Pons (tissue), 1 donor: ENCODE measurements at regions not wholly inside any gene's neighbourhood (a gene's known extent, or its start where the extent isn't known, plus 50 kb on each side); places are given as distances from the start of the nearest gene placed in this dataset.

Source experiments
- DNase-seq: peaks from one replicate; pipeline ENCODE4 v3.0.0-alpha.2; 2016; ENCODE audit warnings: low spot score

- no peak for DNase-seq
These were observed 90.4 kb downstream of the NUP35 start for GRCh38 chr2:183214680-183215079.

DNA sequence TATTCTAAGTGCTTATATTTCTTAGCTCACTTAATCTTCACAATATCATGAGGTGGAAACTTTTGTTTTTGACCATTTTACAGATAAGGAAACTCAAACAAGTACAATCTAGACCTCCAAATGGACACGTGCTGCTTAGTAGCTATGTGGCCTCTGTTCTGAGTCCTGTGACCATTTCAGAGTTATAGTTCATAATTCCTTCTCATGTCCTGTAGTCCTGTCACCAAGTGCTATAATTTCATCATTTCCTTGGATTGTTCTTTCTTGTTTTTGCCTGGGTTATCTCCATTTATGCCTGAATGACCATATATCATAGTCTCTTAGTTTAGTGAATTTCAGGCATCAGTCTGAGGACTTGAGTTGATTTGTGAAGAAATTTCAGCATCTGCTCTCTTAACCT is 91.7 kb downstream of the NUP35 start:
- no peak for DNase-seq

GRCh38 chr2:183219888-183220287 is 95.6 kb downstream of the NUP35 start:
- DNase-seq, result no peak

GRCh38 chr2:183222751-183223150 is 98.5 kb downstream of the NUP35 start:
- DNase-seq, result no peak

GRCh38 chr2:183224948-183225347 is 100.7 kb downstream of the NUP35 start:
- DNase-seq, result no peak

DNA sequence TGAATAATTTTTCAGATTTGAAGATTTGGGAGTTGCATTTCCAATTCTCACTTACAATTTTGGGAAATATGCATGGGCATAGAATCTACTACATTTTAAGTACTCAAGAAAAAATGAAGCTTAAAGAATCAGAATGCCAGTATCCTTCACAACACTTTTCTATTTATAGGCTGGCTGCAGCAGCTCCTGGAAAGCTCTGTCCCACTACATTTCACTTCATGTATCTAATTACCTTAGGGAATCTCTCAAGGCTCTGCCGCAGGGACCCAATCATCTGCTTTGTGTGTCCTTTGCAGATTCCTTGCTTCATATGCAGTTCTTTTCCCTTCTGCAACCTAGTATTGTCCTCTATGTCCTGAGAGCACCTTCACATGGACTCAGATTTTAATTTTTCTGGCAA is 102.9 kb downstream of the NUP35 start:
- DNase-seq, result no peak

- DNase-seq, result no peak
These were observed 105.1 kb downstream of the NUP35 start for GRCh38 chr2:183229386-183229785.

DNA sequence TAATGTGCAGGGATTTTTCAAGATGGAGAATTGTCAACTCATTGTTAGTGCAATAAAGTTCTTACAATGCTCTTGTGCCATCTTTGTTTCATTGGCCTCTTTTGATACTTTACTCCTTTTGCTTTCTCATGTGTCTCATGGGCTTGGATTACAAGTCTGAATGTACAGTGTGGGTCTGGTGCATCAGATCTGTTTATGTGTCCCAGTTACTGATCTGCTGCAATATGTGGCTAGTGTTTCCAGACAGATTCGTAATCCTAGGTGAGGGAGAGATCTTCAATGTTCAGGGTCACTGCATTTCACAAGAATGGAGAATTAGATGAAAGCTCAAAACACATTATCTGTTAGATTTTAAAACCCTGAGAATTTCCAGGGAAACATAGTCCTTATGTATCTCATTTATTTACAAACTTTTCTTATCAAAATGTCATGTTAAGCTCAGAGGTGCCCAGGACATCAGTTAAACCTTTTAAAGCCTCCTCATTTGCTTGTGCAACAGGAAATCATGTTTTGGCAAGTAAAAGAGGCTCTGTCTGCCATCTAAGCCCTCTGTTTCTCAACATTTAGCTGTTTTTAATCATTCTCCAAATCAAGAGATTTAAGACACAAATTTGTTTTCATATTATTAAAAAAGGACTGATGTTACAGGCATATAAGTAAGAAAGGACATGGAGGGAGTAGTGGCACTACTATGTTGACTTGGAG is 108.1 kb downstream of the NUP35 start:
- no peak for DNase-seq

GRCh38 chr2:183242937-183243336 is 118.7 kb downstream of the NUP35 start:
- DNase-seq, result peak; percentile 28

DNA sequence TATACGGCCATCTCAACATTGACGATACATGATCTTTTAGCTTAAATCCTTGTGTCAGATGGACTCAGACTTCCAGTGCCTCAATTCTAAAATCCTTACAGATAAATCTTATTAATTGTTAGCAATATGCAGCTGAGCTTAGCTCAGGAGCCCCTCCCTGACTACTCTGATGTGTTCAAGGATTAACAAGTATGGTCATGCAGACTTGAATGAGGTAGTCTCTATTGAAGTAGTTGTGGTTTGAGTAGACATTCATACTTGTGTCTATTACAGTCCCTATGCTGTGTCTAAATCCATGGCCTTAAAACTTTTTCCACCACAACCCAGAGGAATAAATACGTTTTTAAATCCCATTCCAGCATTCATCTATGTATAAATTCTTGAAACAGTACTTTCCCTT is 119.5 kb downstream of the NUP35 start:
- DNase-seq, result no peak

- DNase-seq, result peak; percentile 19
These were observed 120.1 kb downstream of the NUP35 start for GRCh38 chr2:183244300-183244844.

GRCh38 chr2:183248866-183249567 is 124.8 kb downstream of the NUP35 start:
- peak; percentile 51 for DNase-seq

GRCh38 chr2:183250061-183250460 is 125.8 kb downstream of the NUP35 start:
- no peak for DNase-seq

- DNase-seq, result no peak
These were observed 126.2 kb downstream of the NUP35 start for GRCh38 chr2:183250472-183250871.

DNA sequence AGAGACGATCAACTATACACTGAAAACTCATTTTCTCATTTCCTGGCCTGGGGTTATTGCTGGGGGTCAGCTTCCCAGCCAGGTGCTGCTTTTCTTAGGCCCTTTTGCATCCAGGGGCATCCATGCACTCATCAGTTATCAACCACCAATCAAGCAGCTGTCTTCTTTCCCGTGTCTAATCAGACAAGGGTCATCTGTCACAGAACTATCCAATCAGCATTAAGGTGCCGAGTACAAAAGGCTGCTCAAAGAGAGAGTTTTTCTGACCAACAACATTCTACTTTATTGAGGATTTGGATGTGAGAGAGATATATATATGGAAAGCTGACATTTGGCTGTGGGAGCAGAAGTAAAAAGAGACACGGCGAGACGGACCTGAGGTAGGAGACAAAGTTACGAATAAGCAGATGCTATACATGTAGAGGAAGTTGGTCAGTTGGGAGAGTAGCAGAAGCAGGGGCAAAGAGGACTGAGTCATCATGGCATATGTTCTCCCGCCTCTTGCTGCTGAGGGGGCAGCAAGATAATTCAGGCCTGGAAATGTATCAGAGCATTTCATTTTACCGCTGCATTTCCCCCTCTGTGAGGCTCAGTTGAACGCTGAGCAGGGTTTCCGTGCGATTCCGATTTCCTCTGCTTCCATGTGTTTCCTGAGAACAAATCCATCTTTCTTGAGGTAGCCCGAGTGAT is 129.3 kb downstream of the NUP35 start:
- DNase-seq, result no peak

GRCh38 chr2:183255411-183255810 is 131.2 kb downstream of the NUP35 start:
- DNase-seq, result no peak

DNA sequence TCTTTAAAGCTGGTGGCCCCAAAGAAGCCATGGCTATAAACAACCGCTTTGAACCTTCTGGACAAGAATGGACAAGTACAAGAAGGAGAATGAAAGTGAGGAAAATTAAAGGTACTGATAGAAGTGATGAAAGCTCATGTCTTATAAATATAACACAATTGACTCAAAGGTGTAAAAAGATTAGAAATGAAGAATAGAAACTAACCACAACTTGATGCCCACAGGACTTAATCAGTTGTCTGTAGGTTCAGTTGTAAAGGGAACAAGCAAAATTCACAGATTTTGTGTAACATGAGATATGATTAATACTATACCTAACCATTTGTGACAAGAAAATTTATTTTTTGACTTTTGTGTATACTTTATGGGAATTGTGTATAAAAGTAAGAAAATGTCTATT is 135.7 kb downstream of the NUP35 start:
- no peak for DNase-seq

- DNase-seq, result no peak
These were observed 136.3 kb downstream of the NUP35 start for GRCh38 chr2:183260527-183260926.

DNA sequence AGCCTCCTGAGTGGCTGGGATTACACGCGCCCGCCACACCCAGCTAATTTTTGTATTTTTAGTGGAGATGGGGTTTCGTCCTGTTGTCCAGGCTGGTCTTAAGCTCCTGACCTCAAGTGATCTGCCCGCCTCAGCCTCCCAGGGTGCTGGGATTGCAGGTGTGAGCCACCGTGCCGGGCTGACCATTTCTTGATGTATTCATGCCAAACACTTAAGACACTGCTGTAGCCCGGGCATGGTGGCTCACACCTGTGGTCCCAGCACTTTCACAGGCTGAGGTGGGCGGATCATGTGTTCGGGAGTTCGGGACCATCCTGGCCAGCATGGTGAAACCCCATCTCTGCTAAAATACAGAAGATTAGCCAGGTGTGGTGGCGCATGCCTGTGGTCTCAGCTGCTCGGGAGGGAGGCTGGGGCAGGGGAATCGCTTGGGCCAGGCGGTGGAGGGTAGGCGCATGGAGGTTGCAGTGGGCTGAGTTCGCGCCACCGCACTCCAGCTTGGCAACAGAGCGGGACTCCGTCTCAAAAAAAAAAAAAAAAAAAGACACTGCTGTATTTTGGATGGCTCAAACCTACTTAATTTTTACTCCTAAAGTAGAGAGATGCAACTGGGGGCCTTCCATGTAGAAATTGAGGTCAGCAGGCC is 140.8 kb downstream of the NUP35 start:
- DNase-seq, result no peak

- no peak for DNase-seq
These were observed 143.0 kb downstream of the NUP35 start for GRCh38 chr2:183267148-183267827.

DNA sequence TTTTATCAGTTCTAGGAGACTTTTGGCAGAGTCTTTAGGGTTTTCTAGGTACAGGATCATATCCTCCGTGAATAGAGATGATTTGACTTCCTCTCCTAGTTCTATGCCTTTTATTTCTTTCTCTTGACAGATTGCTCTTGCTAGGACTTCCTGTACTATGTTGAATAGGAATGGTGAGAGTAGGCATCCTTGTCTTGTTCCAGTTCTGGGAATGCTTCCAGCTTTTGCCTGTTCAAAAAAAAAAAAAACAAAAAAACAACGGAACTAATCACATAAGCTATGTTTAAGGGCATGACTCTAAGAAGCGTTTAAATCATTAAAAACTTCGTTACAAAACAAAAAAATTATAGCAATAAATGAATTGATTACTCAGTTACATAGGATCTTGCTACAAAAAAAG is 145.7 kb downstream of the NUP35 start:
- DNase-seq, result peak; percentile 25

DNA sequence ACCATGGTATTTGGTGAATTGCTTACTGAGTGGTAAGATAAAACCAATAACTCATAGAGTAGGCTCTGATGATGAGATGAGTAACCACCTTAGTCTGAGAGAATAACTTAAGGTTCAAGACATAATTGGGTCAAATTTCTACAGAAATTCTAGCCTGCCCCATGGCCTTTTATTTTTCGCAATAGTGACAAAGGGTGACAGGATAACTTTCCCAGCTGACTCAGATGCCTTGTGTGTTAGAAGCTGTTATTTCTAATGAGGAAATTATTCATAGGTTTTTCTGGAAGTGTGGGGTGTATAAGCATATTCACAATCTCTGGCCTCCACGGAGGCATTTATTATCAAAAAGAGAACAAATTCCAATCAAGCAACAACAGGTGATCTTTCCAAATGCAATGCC is 159.0 kb downstream of the NUP35 start:
- no peak for DNase-seq
